GM10248 (cell line): ENCODE measurements at regions not wholly inside any gene's neighbourhood (a gene's known extent, or its start where the extent isn't known, plus 50 kb on each side); places are given as distances from the start of the nearest gene placed in this dataset.

ENCODE experiments used
- CTCF ChIA-PET: fragments of 300-600 bp; sonication (Branson Sonifier 250); formaldehyde crosslinking; extraction: SDS; loops from one replicate; lab custom pipeline; 2021; ENCODE audit warnings: antibody characterized with exemption; lab: Yijun Ruan, JAX
- POLR2A ChIA-PET: fragments of 350-650 bp; sonication (Branson Sonifier 250); formaldehyde crosslinking; extraction: SDS; loops from one replicate; lab custom pipeline; 2020; ENCODE audit warnings: antibody characterized with exemption; lab: Yijun Ruan, JAX
- DNase-seq: peaks from one replicate; pipeline ENCODE4 v3.0.0; 2012; ENCODE audit errors: extremely low spot score
- TF ChIP-seq, protein P1 (sequence below): IDR thresholded peaks from 2 replicates; pipeline ENCODE4 v1.5.1; 2012; ENCODE audit warnings: mild to moderate bottlenecking, low read depth; ENCODE audit errors: extremely low read depth, missing control alignments, control extremely low read depth

DNA sequence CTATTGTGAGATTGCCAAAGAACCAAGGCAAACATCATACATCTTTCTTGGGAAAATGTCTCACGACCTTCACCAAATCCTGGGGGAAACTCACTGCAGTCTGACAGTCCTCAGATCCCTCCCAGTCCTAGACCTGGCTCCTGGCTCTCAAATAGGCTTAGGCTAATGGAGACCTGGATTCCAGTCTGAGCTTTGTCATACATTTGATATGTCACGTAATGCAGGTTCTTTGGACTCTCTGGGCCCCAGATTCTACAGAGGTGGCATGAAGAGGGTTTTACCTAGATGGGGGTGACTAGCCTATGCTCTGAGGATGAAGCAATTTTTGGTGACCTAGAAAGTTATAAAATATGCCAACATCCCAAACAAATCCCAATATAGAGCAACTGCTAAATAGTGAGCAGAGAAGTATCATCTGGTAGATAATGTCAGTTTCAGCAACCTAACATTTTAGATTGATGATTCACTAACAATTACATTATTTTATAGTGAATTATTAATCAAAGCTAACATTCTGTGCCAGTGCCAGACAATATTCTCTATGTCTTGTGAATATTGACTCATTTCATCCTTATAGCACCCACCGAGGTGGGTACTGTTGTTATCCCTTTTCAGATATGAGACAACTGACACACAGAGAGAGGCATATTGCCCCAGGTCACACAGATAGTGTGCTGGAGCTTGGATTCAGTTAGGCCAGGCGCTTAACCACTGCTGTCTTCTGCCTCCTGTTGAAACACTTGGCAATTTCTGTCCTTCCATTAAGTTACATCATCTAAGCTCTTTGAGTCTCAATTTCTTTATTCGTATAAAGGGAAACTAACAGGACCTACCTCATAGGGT lies 195.4 kb upstream of the MAMLD1 start:
- POLR2A ChIA-PET, result no interaction called here
- TF ChIP-seq, protein P1, sequence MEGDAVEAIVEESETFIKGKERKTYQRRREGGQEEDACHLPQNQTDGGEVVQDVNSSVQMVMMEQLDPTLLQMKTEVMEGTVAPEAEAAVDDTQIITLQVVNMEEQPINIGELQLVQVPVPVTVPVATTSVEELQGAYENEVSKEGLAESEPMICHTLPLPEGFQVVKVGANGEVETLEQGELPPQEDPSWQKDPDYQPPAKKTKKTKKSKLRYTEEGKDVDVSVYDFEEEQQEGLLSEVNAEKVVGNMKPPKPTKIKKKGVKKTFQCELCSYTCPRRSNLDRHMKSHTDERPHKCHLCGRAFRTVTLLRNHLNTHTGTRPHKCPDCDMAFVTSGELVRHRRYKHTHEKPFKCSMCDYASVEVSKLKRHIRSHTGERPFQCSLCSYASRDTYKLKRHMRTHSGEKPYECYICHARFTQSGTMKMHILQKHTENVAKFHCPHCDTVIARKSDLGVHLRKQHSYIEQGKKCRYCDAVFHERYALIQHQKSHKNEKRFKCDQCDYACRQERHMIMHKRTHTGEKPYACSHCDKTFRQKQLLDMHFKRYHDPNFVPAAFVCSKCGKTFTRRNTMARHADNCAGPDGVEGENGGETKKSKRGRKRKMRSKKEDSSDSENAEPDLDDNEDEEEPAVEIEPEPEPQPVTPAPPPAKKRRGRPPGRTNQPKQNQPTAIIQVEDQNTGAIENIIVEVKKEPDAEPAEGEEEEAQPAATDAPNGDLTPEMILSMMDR, result no peak
- no peak for DNase-seq
- CTCF ChIA-PET, result no interaction called here

DNA sequence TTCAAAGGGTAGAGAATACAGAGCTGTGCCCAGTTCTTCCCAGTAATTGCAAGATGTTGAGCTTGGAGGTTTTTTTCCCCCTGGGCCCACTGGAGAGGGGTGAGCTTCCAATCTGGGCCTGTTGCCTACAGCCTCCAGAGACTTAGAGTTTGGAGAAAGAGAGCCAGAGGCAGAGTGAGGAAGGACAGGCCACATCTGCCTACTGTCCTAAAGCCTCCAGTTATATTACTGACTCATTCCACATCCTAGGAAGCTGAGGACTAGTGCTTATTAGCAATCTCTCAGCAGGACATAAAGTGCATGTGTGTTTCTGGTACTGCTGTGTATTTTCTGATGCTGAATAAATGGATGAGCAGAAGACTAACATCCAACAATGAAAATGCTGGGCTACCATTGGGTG lies 181.0 kb upstream of the MAMLD1 start:
- TF ChIP-seq, protein P1, result no peak
- DNase-seq, result no peak
- ChIA-PET CTCF (interaction anchor here (1.0 to 1.5 kb wide), 2 partner anchors 9 to 32 kb away, joined by 3 read pairs; no protein-coding TSS in a partner anchor), POLR2A (no interaction called here)

DNA sequence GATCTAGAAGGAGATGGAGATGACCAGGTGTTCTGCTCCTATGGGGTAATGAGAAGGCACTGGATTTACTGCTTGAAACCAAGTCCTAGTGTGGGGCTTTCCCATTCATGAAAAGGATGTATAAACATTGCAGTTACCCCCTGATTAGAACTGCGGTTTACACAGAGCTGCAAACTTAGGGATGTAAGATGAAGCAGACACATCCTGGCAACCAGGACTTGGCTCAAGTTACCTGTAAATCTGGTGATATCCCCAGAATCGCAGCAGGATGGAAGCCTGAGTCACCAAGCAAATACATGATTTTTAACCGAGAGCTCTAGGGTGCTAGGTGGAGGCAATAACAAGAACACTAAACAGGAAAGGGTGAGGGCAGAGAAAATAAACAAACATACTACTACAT lies 178.6 kb upstream of the MAMLD1 start:
- POLR2A ChIA-PET, result no interaction called here
- TF ChIP-seq, protein P1, result no peak
- no peak for DNase-seq
- CTCF ChIA-PET, result interaction anchor here (0.6 kb wide), 1 partner anchor 32 kb away, joined by 3 read pairs; no protein-coding TSS in a partner anchor

DNA sequence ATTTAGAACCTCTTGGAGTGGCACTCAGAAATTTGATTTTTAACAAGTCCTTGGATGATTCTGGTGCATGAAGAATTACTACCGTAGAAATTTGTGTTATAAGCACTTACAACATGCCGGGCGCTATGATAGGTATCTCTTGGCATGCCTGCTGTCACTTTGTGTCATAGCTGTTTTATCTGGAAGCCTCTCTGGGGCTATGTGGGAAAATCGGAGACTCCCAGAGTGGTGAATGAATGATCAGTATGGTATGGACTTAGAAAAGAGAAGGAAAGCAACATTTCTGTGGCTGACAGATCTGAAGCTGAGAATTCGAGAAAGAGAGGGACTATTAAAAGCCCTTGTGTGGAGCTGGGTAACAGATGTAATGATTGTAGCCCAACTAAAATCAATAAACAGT lies 177.4 kb upstream of the MAMLD1 start:
- no peak for DNase-seq
- CTCF ChIA-PET, result no interaction called here

DNA sequence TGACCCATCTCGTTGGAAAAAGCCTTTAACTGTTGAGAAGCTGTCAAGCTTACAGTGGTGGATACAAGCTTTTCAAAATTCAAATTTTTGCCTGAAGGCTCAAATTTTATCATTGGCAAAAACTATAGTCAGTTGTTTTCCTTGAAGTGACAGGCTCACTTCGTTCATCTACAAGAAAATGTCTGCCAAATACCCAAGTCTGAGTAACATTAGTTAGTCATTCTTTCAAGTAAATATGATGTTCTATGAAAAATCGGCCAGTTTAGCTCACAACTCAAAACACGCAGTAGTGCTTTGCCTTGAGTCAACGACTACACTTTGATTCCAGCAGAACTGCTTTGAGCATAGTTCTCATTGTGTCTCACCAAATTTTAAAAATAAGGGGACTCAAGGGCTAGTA lies 170.3 kb upstream of the MAMLD1 start:
- DNase-seq, result no peak
- TF ChIP-seq, protein P1, result no peak
- ChIA-PET CTCF (no interaction called here), POLR2A (no interaction called here)

More for the DNA sequence above, 177.4 kb upstream of the MAMLD1 start:
- TF ChIP-seq, protein P1, result no peak
- POLR2A ChIA-PET, result no interaction called here

DNA sequence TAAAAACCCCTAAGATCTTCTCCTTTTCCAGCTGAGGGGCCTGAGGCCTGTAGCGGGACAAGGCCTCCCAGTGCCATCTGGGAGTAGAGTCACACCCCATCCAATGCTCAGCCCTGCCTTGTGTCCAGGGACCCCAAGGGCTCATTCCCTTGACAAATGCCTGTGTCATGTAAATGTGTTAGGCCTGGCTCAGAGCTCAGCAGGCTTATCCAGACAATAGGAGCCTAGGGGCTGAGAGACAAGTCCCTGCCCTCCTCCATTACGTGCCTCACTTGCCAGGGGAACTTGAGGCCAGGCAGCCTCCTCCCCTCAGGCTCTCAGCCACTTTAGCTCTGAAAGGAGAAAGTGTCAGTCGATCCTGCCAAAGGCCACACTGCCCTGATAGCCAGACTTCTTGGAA lies 166.8 kb upstream of the MAMLD1 start:
- POLR2A ChIA-PET, result no interaction called here
- CTCF ChIA-PET, result no interaction called here
- no peak for DNase-seq
- TF ChIP-seq, protein P1, result no peak
